ENCODE measurements at regions not wholly inside any gene's neighbourhood (a gene's known extent, or its start where the extent isn't known, plus 50 kb on each side); places are given as distances from the start of the nearest gene placed in this dataset.

GRCh38 chr1:164040754-164041153, 518.2 kb upstream of the PBX1 start:
- ATAC-seq (no peak), DNase-seq (no peak)
- WGBS (ENCODE audit: insufficient coverage, low coverage, low lambda C conversion rate, missing lambda C conversion rate), result 25% methylated on average over 1 of the region's 1 CpG
- intact Hi-C loops (cut with DNase I), result no loop called here
- no peak overlapping the region for H3K27ac ChIP-seq
- TF ChIP-seq POLR2A (IDR thresholded peaks at IDR 0.05) (no peak), CTCF (IDR thresholded peaks at IDR 0.05) (no peak)
- H3K36me3 ChIP-seq, result no peaks in the 10 kb centered on the region
- no peak overlapping the region for H3K4me3 ChIP-seq
- H3K9me3 ChIP-seq, result no peaks in the 10 kb centered on the region
- H3K4me1 ChIP-seq, result no peaks in the 10 kb centered on the region
- no peaks in the 10 kb centered on the region for H3K27me3 ChIP-seq

GRCh38 chr1:164051782-164052181, 507.2 kb upstream of the PBX1 start:
- intact Hi-C loops (cut with DNase I), result no loop called here
- no peak overlapping the region for H3K27ac ChIP-seq
- H3K4me3 ChIP-seq, result no peak overlapping the region
- DNase-seq, result no peak
- H3K36me3 ChIP-seq, result no peaks in the 10 kb centered on the region
- H3K9me3 ChIP-seq, result no peaks in the 10 kb centered on the region
- ATAC-seq, result no peak
- 13% methylated on average over 1 of the region's 1 CpG for WGBS (ENCODE audit: insufficient coverage, low coverage, low lambda C conversion rate, missing lambda C conversion rate)
- no peaks in the 10 kb centered on the region for H3K4me1 ChIP-seq
- no peaks in the 10 kb centered on the region for H3K27me3 ChIP-seq
- TF ChIP-seq POLR2A (IDR thresholded peaks at IDR 0.05), result no peak
- TF ChIP-seq CTCF (IDR thresholded peaks at IDR 0.05), result no peak

- intact Hi-C loops (cut with DNase I), result no loop called here
- no peaks in the 10 kb centered on the region for H3K4me1 ChIP-seq
- H3K27me3 ChIP-seq, result no peaks in the 10 kb centered on the region
- H3K36me3 ChIP-seq, result no peaks in the 10 kb centered on the region
- TF ChIP-seq CTCF (IDR thresholded peaks at IDR 0.05) (no peak), POLR2A (IDR thresholded peaks at IDR 0.05) (no peak)
- DNase-seq, result no peak
- no peak overlapping the region for H3K27ac ChIP-seq
- ATAC-seq, result no peak
- WGBS (ENCODE audit: insufficient coverage, low coverage, low lambda C conversion rate, missing lambda C conversion rate), result 51% methylated on average over 4 of the region's 4 CpGs
- no peak overlapping the region for H3K4me3 ChIP-seq
- no peaks in the 10 kb centered on the region for H3K9me3 ChIP-seq
Observed at GRCh38 chr1:164054331-164054730, 504.7 kb upstream of the PBX1 start.

GRCh38 chr1:164058198-164058597, 500.8 kb upstream of the PBX1 start:
- TF ChIP-seq CTCF (IDR thresholded peaks at IDR 0.05) (no peak), POLR2A (IDR thresholded peaks at IDR 0.05) (no peak)
- no peaks in the 10 kb centered on the region for H3K9me3 ChIP-seq
- H3K36me3 ChIP-seq, result no peaks in the 10 kb centered on the region
- no peak for ATAC-seq
- DNase-seq, result no peak
- H3K27ac ChIP-seq, result no peak overlapping the region
- 44% methylated on average over 4 of the region's 4 CpGs for WGBS (ENCODE audit: insufficient coverage, low coverage, low lambda C conversion rate, missing lambda C conversion rate)
- intact Hi-C loops (cut with DNase I), result no loop called here
- no peaks in the 10 kb centered on the region for H3K4me1 ChIP-seq
- H3K27me3 ChIP-seq, result no peaks in the 10 kb centered on the region
- H3K4me3 ChIP-seq, result no peak overlapping the region

GRCh38 chr1:164061528-164061927, 497.5 kb upstream of the PBX1 start:
- intact Hi-C loops (cut with DNase I), result no loop called here
- Histone ChIP-seq H3K27ac (no peak overlapping the region), H3K4me1 (peaks cover 0 to 3% (median 0%) of the 10 kb centered on the region in 4 donors), H3K27me3 (no peaks in the 10 kb centered on the region), H3K9me3 (no peaks in the 10 kb centered on the region), H3K4me3 (no peak overlapping the region), H3K36me3 (no peaks in the 10 kb centered on the region)
- no peak for TF ChIP-seq CTCF (IDR thresholded peaks at IDR 0.05)
- no peak for TF ChIP-seq POLR2A (IDR thresholded peaks at IDR 0.05)
- ATAC-seq (no peak), DNase-seq (peak in 1 of 3 donors; percentile 29)
- 50% methylated on average over 2 of the region's 3 CpGs for WGBS (ENCODE audit: insufficient coverage, low coverage, low lambda C conversion rate, missing lambda C conversion rate)

Data from right lobe of liver (tissue), 6 donors.